ENCODE measurements at regions not wholly inside any gene's neighbourhood (a gene's known extent, or its start where the extent isn't known, plus 50 kb on each side); places are given as distances from the start of the nearest gene placed in this dataset.

DNA sequence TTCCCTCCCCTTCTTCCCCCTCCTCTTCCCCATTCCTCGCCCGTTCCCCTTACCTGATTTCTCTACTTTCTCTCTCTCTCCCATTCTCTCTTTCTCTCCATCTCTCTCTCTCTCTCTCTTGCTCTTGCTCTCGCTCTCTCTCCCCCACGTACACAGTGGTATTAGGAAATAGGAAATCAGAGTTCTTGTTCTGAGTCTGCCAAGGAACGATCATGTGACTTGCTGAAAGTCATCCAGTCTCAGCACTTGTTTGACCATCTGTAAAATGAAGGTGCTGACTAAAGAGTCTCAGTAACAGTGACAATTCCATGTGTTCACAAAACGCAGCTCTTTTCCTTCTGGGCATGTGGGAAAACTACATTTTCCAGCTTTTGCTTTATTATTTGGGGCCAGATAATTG is 445.0 kb upstream of the TGFBR2 start (continued):
- TF ChIP-seq, protein P1, sequence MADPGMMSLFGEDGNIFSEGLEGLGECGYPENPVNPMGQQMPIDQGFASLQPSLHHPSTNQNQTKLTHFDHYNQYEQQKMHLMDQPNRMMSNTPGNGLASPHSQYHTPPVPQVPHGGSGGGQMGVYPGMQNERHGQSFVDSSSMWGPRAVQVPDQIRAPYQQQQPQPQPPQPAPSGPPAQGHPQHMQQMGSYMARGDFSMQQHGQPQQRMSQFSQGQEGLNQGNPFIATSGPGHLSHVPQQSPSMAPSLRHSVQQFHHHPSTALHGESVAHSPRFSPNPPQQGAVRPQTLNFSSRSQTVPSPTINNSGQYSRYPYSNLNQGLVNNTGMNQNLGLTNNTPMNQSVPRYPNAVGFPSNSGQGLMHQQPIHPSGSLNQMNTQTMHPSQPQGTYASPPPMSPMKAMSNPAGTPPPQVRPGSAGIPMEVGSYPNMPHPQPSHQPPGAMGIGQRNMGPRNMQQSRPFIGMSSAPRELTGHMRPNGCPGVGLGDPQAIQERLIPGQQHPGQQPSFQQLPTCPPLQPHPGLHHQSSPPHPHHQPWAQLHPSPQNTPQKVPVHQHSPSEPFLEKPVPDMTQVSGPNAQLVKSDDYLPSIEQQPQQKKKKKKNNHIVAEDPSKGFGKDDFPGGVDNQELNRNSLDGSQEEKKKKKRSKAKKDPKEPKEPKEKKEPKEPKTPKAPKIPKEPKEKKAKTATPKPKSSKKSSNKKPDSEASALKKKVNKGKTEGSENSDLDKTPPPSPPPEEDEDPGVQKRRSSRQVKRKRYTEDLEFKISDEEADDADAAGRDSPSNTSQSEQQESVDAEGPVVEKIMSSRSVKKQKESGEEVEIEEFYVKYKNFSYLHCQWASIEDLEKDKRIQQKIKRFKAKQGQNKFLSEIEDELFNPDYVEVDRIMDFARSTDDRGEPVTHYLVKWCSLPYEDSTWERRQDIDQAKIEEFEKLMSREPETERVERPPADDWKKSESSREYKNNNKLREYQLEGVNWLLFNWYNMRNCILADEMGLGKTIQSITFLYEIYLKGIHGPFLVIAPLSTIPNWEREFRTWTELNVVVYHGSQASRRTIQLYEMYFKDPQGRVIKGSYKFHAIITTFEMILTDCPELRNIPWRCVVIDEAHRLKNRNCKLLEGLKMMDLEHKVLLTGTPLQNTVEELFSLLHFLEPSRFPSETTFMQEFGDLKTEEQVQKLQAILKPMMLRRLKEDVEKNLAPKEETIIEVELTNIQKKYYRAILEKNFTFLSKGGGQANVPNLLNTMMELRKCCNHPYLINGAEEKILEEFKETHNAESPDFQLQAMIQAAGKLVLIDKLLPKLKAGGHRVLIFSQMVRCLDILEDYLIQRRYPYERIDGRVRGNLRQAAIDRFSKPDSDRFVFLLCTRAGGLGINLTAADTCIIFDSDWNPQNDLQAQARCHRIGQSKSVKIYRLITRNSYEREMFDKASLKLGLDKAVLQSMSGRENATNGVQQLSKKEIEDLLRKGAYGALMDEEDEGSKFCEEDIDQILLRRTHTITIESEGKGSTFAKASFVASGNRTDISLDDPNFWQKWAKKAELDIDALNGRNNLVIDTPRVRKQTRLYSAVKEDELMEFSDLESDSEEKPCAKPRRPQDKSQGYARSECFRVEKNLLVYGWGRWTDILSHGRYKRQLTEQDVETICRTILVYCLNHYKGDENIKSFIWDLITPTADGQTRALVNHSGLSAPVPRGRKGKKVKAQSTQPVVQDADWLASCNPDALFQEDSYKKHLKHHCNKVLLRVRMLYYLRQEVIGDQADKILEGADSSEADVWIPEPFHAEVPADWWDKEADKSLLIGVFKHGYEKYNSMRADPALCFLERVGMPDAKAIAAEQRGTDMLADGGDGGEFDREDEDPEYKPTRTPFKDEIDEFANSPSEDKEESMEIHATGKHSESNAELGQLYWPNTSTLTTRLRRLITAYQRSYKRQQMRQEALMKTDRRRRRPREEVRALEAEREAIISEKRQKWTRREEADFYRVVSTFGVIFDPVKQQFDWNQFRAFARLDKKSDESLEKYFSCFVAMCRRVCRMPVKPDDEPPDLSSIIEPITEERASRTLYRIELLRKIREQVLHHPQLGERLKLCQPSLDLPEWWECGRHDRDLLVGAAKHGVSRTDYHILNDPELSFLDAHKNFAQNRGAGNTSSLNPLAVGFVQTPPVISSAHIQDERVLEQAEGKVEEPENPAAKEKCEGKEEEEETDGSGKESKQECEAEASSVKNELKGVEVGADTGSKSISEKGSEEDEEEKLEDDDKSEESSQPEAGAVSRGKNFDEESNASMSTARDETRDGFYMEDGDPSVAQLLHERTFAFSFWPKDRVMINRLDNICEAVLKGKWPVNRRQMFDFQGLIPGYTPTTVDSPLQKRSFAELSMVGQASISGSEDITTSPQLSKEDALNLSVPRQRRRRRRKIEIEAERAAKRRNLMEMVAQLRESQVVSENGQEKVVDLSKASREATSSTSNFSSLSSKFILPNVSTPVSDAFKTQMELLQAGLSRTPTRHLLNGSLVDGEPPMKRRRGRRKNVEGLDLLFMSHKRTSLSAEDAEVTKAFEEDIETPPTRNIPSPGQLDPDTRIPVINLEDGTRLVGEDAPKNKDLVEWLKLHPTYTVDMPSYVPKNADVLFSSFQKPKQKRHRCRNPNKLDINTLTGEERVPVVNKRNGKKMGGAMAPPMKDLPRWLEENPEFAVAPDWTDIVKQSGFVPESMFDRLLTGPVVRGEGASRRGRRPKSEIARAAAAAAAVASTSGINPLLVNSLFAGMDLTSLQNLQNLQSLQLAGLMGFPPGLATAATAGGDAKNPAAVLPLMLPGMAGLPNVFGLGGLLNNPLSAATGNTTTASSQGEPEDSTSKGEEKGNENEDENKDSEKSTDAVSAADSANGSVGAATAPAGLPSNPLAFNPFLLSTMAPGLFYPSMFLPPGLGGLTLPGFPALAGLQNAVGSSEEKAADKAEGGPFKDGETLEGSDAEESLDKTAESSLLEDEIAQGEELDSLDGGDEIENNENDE (IDR thresholded peaks at IDR 0.05; ENCODE audit: insufficient replicate concordance, low read length), result no peak
- TF ChIP-seq TBP (IDR thresholded peaks at IDR 0.05; ENCODE audit: low read depth, low read length), result no peak
- no peak for TF ChIP-seq EP300 (IDR thresholded peaks at IDR 0.05; ENCODE audit: borderline replicate concordance in 1 of 2, low read depth in 2 of 2, low read length in 2 of 2)
